A673 (cell line): ENCODE measurements at regions not wholly inside any gene's neighbourhood (a gene's known extent, or its start where the extent isn't known, plus 50 kb on each side); places are given as distances from the start of the nearest gene placed in this dataset.
A peak's percentile ranks its signal among the peaks of the same experiment; 100 is the strongest.

Source experiments
- BruUV-seq: library from RNA; stranded (reverse); fragments of 400-500 nt; replicated peaks from 2 replicates; lab custom pipeline; 2021; lab: Mats Ljungman, UMichigan
- CTCF ChIA-PET: fragments of 300-600 bp; sonication (Branson Sonifier 250); formaldehyde crosslinking; loops from one replicate; lab custom pipeline; 2022; ENCODE audit warnings: antibody characterized with exemption; lab: Charles Lee
- POLR2A ChIA-PET: fragments of 300-600 bp; sonication (Branson Sonifier 250); formaldehyde crosslinking; loops from one replicate; lab custom pipeline; 2022; ENCODE audit warnings: antibody characterized with exemption; ENCODE audit not compliant: low non-redundant PET; lab: Charles Lee
- DNase-seq: peaks from one replicate; pipeline ENCODE4 v3.0.0-alpha.2; 2015; ENCODE audit warnings: low spot score
- H3K27ac ChIP-seq: fragments of 200-600 bp; sonication (generic); 2 replicates; pipeline ENCODE4 v1.5.1; 2016; ENCODE audit warnings: mixed run types, low read depth, mild to moderate bottlenecking, mixed read lengths, antibody characterized with exemption, low read length; ENCODE audit not compliant: poor library complexity, severe bottlenecking
- H3K27me3 ChIP-seq: fragments of 200-600 bp; sonication (generic); replicated peaks from 2 replicates; pipeline ENCODE4 v1.6.1; 2017; ENCODE audit warnings: mixed run types, low read depth, mild to moderate bottlenecking, mixed read lengths, antibody characterized with exemption, low read length; ENCODE audit not compliant: insufficient read depth, poor library complexity
- H3K36me3 ChIP-seq: fragments of 200-600 bp; sonication (generic); 2 replicates; pipeline ENCODE4 v1.6.1; 2016; ENCODE audit warnings: mixed run types, mild to moderate bottlenecking, mixed read lengths, antibody characterized with exemption, low read length; ENCODE audit not compliant: insufficient read depth, poor library complexity, severe bottlenecking
- H3K4me1 ChIP-seq: fragments of 200-600 bp; sonication (generic); 2 replicates; pipeline ENCODE4 v1.6.1; 2017; ENCODE audit warnings: mixed run types, mild to moderate bottlenecking, mixed read lengths, antibody characterized with exemption, low read length; ENCODE audit not compliant: insufficient read depth, poor library complexity, severe bottlenecking
- H3K4me3 ChIP-seq: fragments of 200-600 bp; sonication (generic); 2 replicates; pipeline ENCODE4 v1.5.1; 2016; ENCODE audit warnings: low read depth, mixed run types, mild to moderate bottlenecking, mixed read lengths, low read length; ENCODE audit not compliant: poor library complexity, severe bottlenecking
- H3K9me3 ChIP-seq: fragments of 200-600 bp; sonication (generic); 2 replicates; pipeline ENCODE4 v1.6.1; 2016; ENCODE audit warnings: mixed run types, low read depth, mild to moderate bottlenecking, mixed read lengths, antibody characterized with exemption, low read length; ENCODE audit not compliant: poor library complexity, severe bottlenecking
- CTCF ChIP-seq: fragments of 300-800, 200-600 bp; sonication (generic); conservative IDR thresholded peaks from 2 replicates; pipeline ENCODE4 v1.5.1; 2017; ENCODE audit warnings: low read depth, mild to moderate bottlenecking, antibody characterized with exemption, low read length, moderate library complexity, mixed read lengths
- EZH2 ChIP-seq: fragments of 200-600 bp; sonication (generic); IDR thresholded peaks from 2 replicates; pipeline ENCODE4 v1.6.1; 2017; ENCODE audit warnings: borderline replicate concordance, low read depth, mild to moderate bottlenecking, mixed read lengths, antibody characterized with exemption, low read length; ENCODE audit not compliant: poor library complexity, severe bottlenecking
- intact Hi-C: fragments of 100-400 bp; cut with micrococcal nuclease; formaldehyde crosslinking; loops from one replicate; pipeline ENCODE4 v1.10.0; 2022; ENCODE audit not compliant: unreplicated experiment

GRCh38 chr13:64397701-64398100 is 2832.4 kb downstream of the PCDH9 start:
- no peaks in the 10 kb centered on the region for H3K36me3 ChIP-seq
- no TSS peak for BruUV-seq
- H3K4me3 ChIP-seq = peak overlapping the region; percentile 11
- no peaks in the 10 kb centered on the region for H3K27me3 ChIP-seq
- H3K4me1 ChIP-seq = peaks cover 3% of the 10 kb centered on the region
- intact Hi-C loops = no loop called here
- ChIA-PET CTCF (no interaction called here), POLR2A (no interaction called here)
- peak; percentile 56 for DNase-seq
- no peak for TF ChIP-seq CTCF
- no peak for TF ChIP-seq EZH2
- H3K9me3 ChIP-seq = no peaks in the 10 kb centered on the region
- no peak overlapping the region for H3K27ac ChIP-seq

GRCh38 chr13:64377606-64378005 is 2852.5 kb downstream of the PCDH9 start:
- CTCF ChIA-PET = no interaction called here
- TF ChIP-seq CTCF = no peak
- TF ChIP-seq EZH2 = no peak
- H3K4me3 ChIP-seq = no peak overlapping the region
- intact Hi-C loops = no loop called here
- no TSS peak for BruUV-seq
- POLR2A ChIA-PET = interaction anchor here (0.7 kb wide), 1 partner anchor 19 kb away, joined by 3 read pairs; no protein-coding TSS in a partner anchor
- no peaks in the 10 kb centered on the region for H3K9me3 ChIP-seq
- DNase-seq = no peak
- no peaks in the 10 kb centered on the region for H3K4me1 ChIP-seq
- H3K36me3 ChIP-seq = no peaks in the 10 kb centered on the region
- H3K27ac ChIP-seq = no peak overlapping the region
- no peaks in the 10 kb centered on the region for H3K27me3 ChIP-seq

DNA sequence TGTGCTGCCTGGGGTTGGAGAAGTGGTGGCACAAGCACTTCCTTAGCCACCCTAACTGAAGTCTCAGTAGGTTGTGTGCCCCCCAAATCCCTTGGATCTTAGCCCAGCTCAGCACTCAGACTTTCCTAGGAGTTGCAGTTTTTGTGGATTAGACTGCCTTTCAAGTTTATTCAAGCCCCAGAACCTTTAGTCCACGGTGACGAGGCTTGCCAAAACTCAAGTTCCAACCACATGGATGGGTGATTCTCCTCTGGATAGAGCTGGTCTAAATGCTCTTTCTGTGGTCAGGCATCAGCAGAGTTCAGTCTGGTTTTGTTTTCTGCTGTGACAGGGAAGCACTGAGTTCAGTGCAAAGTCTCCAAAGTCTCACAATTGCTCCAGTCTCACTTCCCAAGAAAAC is 2858.7 kb downstream of the PCDH9 start:
- H3K36me3 ChIP-seq = no peaks in the 10 kb centered on the region
- no TSS peak for BruUV-seq
- H3K4me3 ChIP-seq = no peak overlapping the region
- no peaks in the 10 kb centered on the region for H3K4me1 ChIP-seq
- ChIA-PET CTCF (no interaction called here), POLR2A (no interaction called here)
- intact Hi-C loops = no loop called here
- no peaks in the 10 kb centered on the region for H3K9me3 ChIP-seq
- DNase-seq = no peak
- no peaks in the 10 kb centered on the region for H3K27me3 ChIP-seq
- no peak overlapping the region for H3K27ac ChIP-seq
- TF ChIP-seq EZH2 = no peak
- TF ChIP-seq CTCF = no peak
